K562 (cell line): ENCODE measurements at regions not wholly inside any gene's neighbourhood (a gene's known extent, or its start where the extent isn't known, plus 50 kb on each side); places are given as distances from the start of the nearest gene placed in this dataset.

Experiments
- ATAC-seq: fragments of 200-7000 bp; cut with Tn5 transposase; 3 replicates; pipeline ENCODE4 v1.9.1; 2020; ENCODE audit warnings: moderate library complexity
- BruUV-seq: library from RNA; stranded (reverse); fragments of 400-500 nt; replicated peaks from 2 replicates; lab custom pipeline; 2021; lab: Mats Ljungman, UMichigan
- CTCF ChIA-PET: fragments of 300-600 bp; formaldehyde crosslinking; extraction: SDS; loops from one replicate; lab custom pipeline; 2021; ENCODE audit warnings: low intra/inter-chr PET ratio; lab: Yijun Ruan, JAX
- POLR2A ChIA-PET: fragments of 300-600, 350-650 bp; sonication (Branson Sonifier 250); formaldehyde crosslinking; extraction: SDS; loops from one replicate; lab custom pipeline; 2021; ENCODE audit warnings: antibody characterized with exemption, inconsistent platforms; lab: Yijun Ruan, JAX
- DNase-seq, 4 experiments: peaks; one replicate each; pipeline versions ENCODE4 v3.0.0 to v3.0.0-alpha.2; 2011 to 2018; ENCODE audit warnings: low spot score in 3 of 4, mixed read lengths in 3 of 4; ENCODE audit errors: extremely low read depth in 1 of 4
- FAIRE-seq: peaks from 2 replicates; lab custom pipeline; 2011; peaks lifted over from hg19 to GRCh38; lab: Jason Lieb, UNC
- H2AFZ ChIP-seq: 2 replicates; pipeline ENCODE4 v1.6.0; 2011; ENCODE audit warnings: low read depth, low read length, control low read depth, inconsistent platforms
- H3K27ac ChIP-seq: fragments of 200-600 bp; 3 replicates; pipeline ENCODE4 v1.8.0; 2011; ENCODE audit warnings: low read depth, mild to moderate bottlenecking, control low read depth, inconsistent platforms, low read length, moderate library complexity, mixed read lengths; ENCODE audit errors: extremely low read depth
- H3K27me3 ChIP-seq, 2 experiments: fragments of 300-600 bp in 1 of 2; 2 replicates in 1 of 2; 3 replicates in 1 of 2; pipeline versions ENCODE4 v1.6.0 to v1.8.0; 2011; ENCODE audit warnings: inconsistent platforms in 2 of 2, low read length in 2 of 2, mild to moderate bottlenecking in 1 of 2, mixed read lengths in 1 of 2, moderate library complexity in 1 of 2; ENCODE audit not compliant: control insufficient read depth in 2 of 2, insufficient read depth in 2 of 2
- H3K36me3 ChIP-seq: fragments of 300-600 bp; 3 replicates; pipeline ENCODE4 v1.8.0; 2011; ENCODE audit warnings: mild to moderate bottlenecking, low read length, inconsistent platforms; ENCODE audit not compliant: control insufficient read depth, insufficient read depth
- H3K4me1 ChIP-seq, 2 experiments: fragments of 200-600 bp in 1 of 2; replicated peaks in 1 of 2; 2 replicates in 1 of 2; 3 replicates in 1 of 2; pipeline versions ENCODE4 v1.5.1 to v1.8.0; 2011; ENCODE audit warnings: inconsistent platforms in 2 of 2, low read length in 2 of 2, mild to moderate bottlenecking in 1 of 2, mixed read lengths in 1 of 2, moderate library complexity in 1 of 2; ENCODE audit not compliant: control insufficient read depth in 2 of 2, insufficient read depth in 2 of 2
- H3K4me2 ChIP-seq: 2 replicates; pipeline ENCODE4 v1.6.1; 2011; ENCODE audit warnings: low read length, control low read depth, inconsistent platforms, mixed read lengths; ENCODE audit not compliant: insufficient read depth
- H3K4me3 ChIP-seq: fragments of 200-600 bp; sonication (generic), shearing (Covaris generic); 2 replicates; pipeline ENCODE4 v1.5.1; 2016; ENCODE audit warnings: control low read depth, inconsistent platforms
- H3K79me2 ChIP-seq: fragments of 200-600 bp; 3 replicates; pipeline ENCODE4 v1.8.0; 2011; ENCODE audit warnings: low read length, inconsistent platforms; ENCODE audit not compliant: control insufficient read depth, insufficient read depth
- H3K9ac ChIP-seq, 2 experiments: 2 replicates each; pipeline versions ENCODE4 v1.6.0 to v1.6.1; 2011; ENCODE audit warnings: low read depth in 2 of 2, low read length in 2 of 2, control low read depth in 1 of 2, inconsistent platforms in 1 of 2, mild to moderate bottlenecking in 1 of 2, mixed read lengths in 1 of 2; ENCODE audit not compliant: insufficient read depth in 1 of 2
- H3K9me1 ChIP-seq: one replicate; pipeline ENCODE4 v1.6.0; 2011; ENCODE audit warnings: inconsistent platforms, mild to moderate bottlenecking, low read length, moderate library complexity; ENCODE audit not compliant: control insufficient read depth, insufficient read depth
- H3K9me3 ChIP-seq: replicated peaks from 2 replicates; pipeline ENCODE4 v1.5.1; 2011; ENCODE audit warnings: low read depth, low read length, inconsistent platforms; ENCODE audit not compliant: control insufficient read depth, insufficient read depth
- H4K20me1 ChIP-seq: replicated peaks from 2 replicates; pipeline ENCODE4 v1.6.1; 2011; ENCODE audit warnings: low read length, inconsistent platforms, mixed read lengths; ENCODE audit not compliant: control insufficient read depth, insufficient read depth
- KDM1A ChIP-seq, 2 experiments: fragments of 450-650 bp; IDR thresholded peaks; 2 replicates each; pipeline ENCODE4 v1.6.1; 2016; ENCODE audit warnings: mild to moderate bottlenecking in 2 of 2
- TEAD1 ChIP-seq, 2 experiments: fragments of 450-650 bp in 1 of 2; sonication (generic) in 1 of 2; formaldehyde crosslinking; IDR thresholded peaks; 2 replicates each; pipeline versions ENCODE4 v1.4.0 to v1.8.0; 2020 to 2022; ENCODE audit warnings: mild to moderate bottlenecking in 2 of 2, missing genetic modification reagents in 1 of 2
- ZNF280B ChIP-seq: fragments of 250-450 bp; sonication (Bioruptor Pico); IDR thresholded peaks from 2 replicates; pipeline ENCODE4 v1.5.1; 2021; ENCODE audit warnings: mild to moderate bottlenecking
- ZNF785 ChIP-seq: fragments of 250-450 bp; sonication (Bioruptor Pico); IDR thresholded peaks from 2 replicates; pipeline ENCODE4 v1.4.0; 2020; ENCODE audit warnings: mild to moderate bottlenecking
- WGBS: fragments of 100-300 bp; shearing (Covaris generic); methylation state at CpG from one replicate; pipeline ENCODE4 v1.1.6; 2016; ENCODE audit warnings: low coverage, mixed read lengths; ENCODE audit not compliant: insufficient coverage; ENCODE audit errors: missing lambda C conversion rate; 5-methylcytosine and 5-hydroxymethylcytosine counted together
- in situ Hi-C: fragments of 300-500 bp; cut with MboI; formaldehyde crosslinking; loops from 4 replicates; pipeline ENCODE4 v1.15.0; 2018; ENCODE audit warnings: inconsistent platforms, mixed read lengths
- intact Hi-C: fragments of 100-400 bp; cut with micrococcal nuclease; formaldehyde crosslinking; loops from 2 replicates; pipeline ENCODE4 v1.14.2; 2022

- TF ChIP-seq TEAD1 (CRISPR knock-in tag; IDR thresholded peaks at IDR 0.05) (peak in 1 of 2 experiments; percentile 36; a peak in 1 of 4 replicates), ZNF280B (CRISPR knock-in tag) (no peak)
These were observed 90.0 kb upstream of the DTNBP1 start (continued) for GRCh38 chr6:15752820-15753219.

DNA sequence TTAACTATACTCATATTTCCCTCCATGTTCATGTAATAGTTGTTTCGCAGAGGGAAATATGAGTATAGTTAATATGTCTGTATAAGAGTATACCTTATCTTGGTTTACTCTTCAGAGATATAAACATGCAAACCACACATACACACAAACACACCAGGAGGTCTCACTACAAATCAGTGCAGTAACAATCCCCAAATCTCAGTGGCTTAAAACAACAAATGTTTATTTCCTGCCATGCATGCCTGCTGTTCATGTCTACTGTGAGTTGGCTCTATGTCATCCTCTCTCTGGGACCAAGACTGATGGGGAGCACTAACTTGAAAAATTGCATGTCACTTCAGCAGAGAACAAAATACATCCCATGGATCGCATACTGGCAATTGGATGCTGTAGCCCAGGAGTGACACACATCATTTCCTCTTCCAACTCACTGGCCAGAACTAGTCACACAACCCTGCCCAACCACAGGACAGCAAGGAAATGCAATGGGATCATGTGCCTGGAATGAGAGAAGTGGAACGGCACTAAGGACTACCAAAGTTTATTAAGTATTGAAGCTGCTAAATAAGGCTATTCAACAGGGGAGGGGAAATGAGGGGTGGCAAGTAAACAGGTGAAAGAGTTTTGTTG is 89.0 kb upstream of the DTNBP1 start:
- no peak overlapping the region for H3K27ac ChIP-seq
- H3K36me3 ChIP-seq, result no peaks in the 10 kb centered on the region
- in situ Hi-C loops, result no loop called here
- no peak overlapping the region for H3K9ac ChIP-seq
- no peaks in the 10 kb centered on the region; a peak in 2 of 5 replicates for H3K4me1 ChIP-seq
- H2AFZ ChIP-seq, result no peak overlapping the region
- ATAC-seq, result no peak
- H3K4me2 ChIP-seq, result no peak overlapping the region
- no peaks in the 10 kb centered on the region for H3K27me3 ChIP-seq
- no TSS peak for BruUV-seq
- H3K9me3 ChIP-seq, result no peaks in the 10 kb centered on the region
- intact Hi-C loops, result no loop called here
- H3K9me1 ChIP-seq, result no peaks in the 10 kb centered on the region
- CTCF ChIA-PET, result no interaction called here
- TF ChIP-seq ZNF785 (no peak), KDM1A (IDR thresholded peaks at IDR 0.05) (peak in 1 of 2 experiments; percentile 49; a peak in 1 of 4 replicates)
- DNase-seq, result no peak
- 45% methylated on average over 3 of the region's 3 CpGs for WGBS
- H4K20me1 ChIP-seq, result no peaks in the 10 kb centered on the region
- H3K79me2 ChIP-seq, result no peaks in the 10 kb centered on the region
- H3K4me3 ChIP-seq, result no peak overlapping the region
- no peak for FAIRE-seq
- POLR2A ChIA-PET, result interaction anchor here (1.6 kb wide), 1 partner anchor 22 kb away, joined by 7 read pairs; no protein-coding TSS in a partner anchor
